HTR-8/SVneo (cell line): ENCODE measurements at regions not wholly inside any gene's neighbourhood (a gene's known extent, or its start where the extent isn't known, plus 50 kb on each side); places are given as distances from the start of the nearest gene placed in this dataset.
"Not testable (repeated sequence)": the region's sequence is repeated elsewhere in the genome, so short reads cannot be mapped to it uniquely, and the experiment has no call there.

ENCODE experiments used
- DNase-seq: peaks from one replicate; pipeline ENCODE4 v3.0.0; 2011; ENCODE audit warnings: low spot score, mixed read lengths; ENCODE audit not compliant: insufficient read length
- FAIRE-seq: peaks from 2 replicates; lab custom pipeline; 2011; peaks lifted over from hg19 to GRCh38; lab: Jason Lieb, UNC

DNA sequence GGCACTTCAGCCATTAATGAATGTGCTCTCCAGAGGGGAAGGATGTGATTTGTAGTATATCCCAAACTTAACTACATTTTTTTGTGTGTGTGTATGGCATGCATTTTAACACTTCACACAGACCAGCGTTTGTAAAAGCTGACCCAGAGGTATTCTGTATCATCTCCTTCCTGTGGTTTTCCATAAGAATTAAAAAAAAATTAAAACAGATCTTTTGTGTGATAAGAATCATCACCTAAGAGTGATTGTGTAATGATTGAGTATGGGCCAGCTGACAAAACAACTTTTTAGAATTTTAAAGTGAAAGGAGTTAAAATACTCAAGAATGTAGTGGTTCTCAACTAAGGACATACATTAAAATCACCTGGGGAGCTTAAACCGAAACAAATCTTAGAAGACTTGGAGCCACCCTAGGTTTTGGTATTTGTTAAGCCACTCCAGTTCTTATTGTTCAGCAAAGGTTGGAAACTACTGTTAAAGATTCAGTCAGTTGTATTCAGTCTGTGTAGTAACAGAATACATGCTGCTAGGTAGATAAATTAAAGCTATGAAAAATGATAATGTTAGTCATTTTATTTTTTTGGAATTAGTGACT, 120.1 kb downstream of the HAUS1 start:
- DNase-seq (no peak), FAIRE-seq (no peak)

- FAIRE-seq (no peak), DNase-seq (peak; percentile 8)
Observed at GRCh38 chr18:46226461-46226860, 122.3 kb downstream of the HAUS1 start.

DNA sequence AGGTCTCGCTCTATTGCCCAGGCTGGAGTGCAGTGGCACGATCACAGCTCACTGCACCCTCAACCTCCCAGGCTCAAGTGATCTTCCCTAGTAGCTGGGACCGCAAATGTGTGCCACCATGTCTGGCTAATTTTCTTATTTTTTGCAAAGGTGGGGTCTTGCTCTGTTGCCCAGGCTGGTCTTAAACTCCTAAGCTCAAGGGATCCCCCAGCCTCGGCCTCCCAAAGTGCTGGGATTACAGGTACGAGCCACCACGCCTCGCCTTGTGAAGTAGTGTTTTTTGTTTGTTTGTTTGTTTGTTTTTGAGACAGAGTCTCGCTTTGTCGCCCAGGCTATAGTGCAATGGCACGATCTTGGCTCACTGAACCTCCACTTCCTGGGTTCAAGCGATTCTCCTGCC, 125.5 kb downstream of the HAUS1 start:
- not testable (repeated sequence) for DNase-seq, FAIRE-seq

DNA sequence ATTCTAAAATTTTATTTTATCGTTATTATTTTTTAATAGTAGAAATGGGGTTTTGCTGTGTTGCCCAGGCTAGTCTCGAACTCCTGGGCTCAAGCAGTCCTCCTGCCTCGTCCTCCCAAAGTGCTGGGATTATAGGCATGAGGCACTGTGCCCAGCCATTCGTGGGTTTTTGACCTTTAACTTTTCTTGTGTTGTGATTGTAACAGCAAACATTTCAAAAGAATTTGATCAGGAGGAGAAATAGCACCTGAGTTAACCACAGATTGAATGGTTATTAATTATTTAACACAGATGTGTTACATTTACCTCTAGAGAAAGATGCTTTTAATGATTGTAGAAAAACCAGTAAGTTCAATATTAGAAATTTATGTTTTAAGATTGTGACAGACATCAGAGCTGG, 132.0 kb downstream of the HAUS1 start:
- FAIRE-seq (no peak), DNase-seq (no peak)

GRCh38 chr18:46237891-46238290, 133.7 kb downstream of the HAUS1 start:
- DNase-seq (no peak), FAIRE-seq (no peak)

DNA sequence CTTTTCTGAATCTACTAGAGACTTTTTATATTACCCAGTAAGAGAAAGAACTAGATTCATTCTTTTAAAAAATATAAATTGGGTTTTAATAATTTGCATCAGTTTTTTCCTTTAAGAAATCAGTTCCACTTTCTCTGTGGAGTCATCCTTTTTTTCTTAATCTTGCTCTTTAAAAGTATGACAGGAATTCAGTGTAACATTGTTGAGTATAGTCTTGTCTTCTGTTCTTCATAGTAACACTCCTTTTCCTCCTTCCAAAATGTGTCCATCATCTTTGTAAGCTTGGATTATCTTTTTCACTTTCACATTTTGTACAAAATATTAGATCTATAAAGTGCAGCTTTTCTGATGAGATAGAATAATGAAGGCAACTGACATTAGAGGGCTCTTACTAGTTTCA, 135.4 kb downstream of the HAUS1 start:
- FAIRE-seq, result no peak
- DNase-seq, result no peak

DNA sequence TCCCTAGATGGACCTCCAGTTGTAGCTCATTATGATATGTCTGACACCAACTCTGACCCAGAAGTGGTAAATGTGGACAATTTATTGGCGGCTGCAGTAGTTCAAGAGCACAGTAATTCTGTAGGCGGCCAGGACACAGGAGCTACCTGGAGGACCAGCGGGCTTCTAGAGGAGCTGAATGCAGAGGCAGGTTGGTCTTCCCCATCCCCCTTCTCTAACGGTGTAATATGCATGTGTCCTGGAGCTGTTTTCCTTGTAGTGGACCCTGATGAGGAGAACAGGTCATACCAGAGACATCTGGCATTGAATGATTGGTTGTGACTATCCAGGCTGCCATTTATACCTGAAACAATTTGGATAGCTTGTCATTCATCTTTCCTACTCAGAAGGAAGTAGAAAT, 135.8 kb downstream of the HAUS1 start:
- no peak for FAIRE-seq
- no peak for DNase-seq

DNA sequence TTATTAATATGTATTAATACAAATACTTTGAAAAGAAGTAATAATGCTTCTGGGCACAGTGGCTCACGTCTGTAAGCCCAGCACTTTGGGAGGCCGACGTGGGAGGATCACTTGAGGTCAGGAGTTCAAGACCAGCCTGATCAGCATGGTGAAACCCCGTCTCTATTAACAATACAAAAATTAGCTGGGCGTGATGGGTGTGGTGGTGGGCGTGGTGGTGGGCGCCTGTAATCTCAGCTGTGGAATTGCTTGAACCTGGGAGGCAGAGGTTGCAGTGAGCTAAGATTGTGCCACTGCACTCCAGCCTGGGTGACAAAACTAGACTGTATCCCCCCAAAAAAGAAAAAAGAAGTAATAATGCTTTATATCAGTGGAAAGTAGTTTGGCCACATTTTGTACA, 137.2 kb downstream of the HAUS1 start:
- FAIRE-seq, DNase-seq: not testable (repeated sequence)

DNA sequence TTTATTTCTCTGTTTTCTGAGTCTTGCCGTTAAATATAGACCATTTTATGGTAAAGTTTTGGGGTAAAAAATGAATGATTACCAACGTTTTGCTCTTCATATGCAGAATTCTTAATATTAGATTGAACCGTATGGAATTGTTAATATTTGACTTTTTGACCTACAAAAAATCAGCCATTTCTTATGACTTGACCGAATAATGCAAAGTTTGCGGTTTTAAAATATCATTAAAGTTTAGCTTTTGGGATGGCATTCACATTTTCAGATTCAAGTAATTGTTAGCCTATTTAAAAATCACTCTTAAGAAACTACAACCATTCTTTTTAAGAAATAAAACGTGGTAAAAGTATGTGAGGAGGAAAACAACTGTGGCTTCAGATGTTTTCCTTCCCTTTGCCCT, 138.0 kb downstream of the HAUS1 start:
- FAIRE-seq, result no peak
- DNase-seq, result no peak

- FAIRE-seq (no peak), DNase-seq (no peak)
Observed at GRCh38 chr18:46243095-46243494, 138.9 kb downstream of the HAUS1 start.

DNA sequence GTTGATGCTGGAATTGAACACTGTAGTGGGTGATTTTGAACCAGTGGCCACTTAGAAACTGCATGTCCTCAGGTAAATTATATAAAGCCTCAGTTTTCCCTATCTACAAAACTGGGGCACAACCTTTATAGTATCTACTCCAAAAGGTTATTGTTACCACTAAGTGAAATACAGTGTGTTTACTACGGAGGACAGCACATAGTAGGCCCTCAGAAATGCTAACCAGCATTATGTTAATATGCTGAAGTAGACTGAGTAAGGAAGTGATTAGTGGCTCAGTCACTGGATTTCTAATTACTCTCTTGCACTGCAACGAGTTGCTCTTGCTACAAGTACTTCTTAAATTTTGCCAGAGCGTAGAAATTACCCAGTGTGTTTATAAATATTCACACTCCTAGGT, 139.5 kb downstream of the HAUS1 start:
- DNase-seq, result no peak
- no peak for FAIRE-seq

- no peak for DNase-seq
- FAIRE-seq, result no peak
Observed at GRCh38 chr18:46246101-46246500, 141.9 kb downstream of the HAUS1 start.

GRCh38 chr18:46247942-46248341, 143.8 kb downstream of the HAUS1 start:
- DNase-seq (no peak), FAIRE-seq (no peak)

GRCh38 chr18:46250084-46250811, 146.1 kb downstream of the HAUS1 start:
- FAIRE-seq (peak; percentile 38), DNase-seq (peak; percentile 48)

GRCh38 chr18:46250812-46251173, 146.6 kb downstream of the HAUS1 start:
- DNase-seq (no peak), FAIRE-seq (no peak)

GRCh38 chr18:46252759-46253158, 148.6 kb downstream of the HAUS1 start:
- no peak for FAIRE-seq
- no peak for DNase-seq

DNA sequence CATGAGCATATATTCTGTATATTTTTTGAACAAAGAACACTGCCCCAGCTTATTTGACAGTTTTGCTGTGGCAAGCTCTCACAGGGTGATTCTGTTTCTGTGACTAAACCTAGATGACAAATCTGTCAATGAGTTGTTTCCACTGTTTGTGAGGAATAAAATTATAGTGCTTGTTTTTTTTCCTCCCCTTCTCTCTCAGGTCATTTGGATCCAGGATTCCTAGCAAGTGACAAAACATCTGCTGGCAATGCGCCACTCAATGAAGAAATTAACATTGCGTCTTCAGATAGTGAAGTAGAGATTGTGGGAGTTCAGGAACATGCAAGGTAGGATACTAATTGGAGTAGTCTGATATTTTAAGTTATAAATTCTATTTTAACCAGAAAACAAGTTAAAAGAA, 149.3 kb downstream of the HAUS1 start:
- no peak for FAIRE-seq
- DNase-seq, result peak; percentile 21

GRCh38 chr18:46256078-46256477, 151.9 kb downstream of the HAUS1 start:
- no peak for FAIRE-seq
- no peak for DNase-seq

DNA sequence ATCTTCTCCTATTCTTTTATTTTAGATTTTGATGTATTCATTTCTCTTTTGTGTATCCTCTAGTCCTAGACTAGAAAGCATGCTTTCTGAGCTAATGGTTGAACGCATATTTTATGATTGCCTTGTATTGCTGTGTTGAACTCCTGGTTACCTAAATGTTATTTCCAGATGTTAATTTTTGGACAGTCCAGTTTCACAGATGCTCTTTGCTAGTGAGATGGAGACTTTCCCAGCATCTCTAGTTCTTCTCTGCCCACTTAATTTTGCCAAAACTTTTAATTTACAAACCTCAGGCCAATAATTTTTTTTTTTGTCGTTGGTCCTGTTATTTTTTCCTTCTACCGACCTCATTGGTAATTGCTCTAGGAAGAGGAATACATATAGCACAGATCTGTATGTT, 153.2 kb downstream of the HAUS1 start:
- no peak for FAIRE-seq
- DNase-seq, result no peak

DNA sequence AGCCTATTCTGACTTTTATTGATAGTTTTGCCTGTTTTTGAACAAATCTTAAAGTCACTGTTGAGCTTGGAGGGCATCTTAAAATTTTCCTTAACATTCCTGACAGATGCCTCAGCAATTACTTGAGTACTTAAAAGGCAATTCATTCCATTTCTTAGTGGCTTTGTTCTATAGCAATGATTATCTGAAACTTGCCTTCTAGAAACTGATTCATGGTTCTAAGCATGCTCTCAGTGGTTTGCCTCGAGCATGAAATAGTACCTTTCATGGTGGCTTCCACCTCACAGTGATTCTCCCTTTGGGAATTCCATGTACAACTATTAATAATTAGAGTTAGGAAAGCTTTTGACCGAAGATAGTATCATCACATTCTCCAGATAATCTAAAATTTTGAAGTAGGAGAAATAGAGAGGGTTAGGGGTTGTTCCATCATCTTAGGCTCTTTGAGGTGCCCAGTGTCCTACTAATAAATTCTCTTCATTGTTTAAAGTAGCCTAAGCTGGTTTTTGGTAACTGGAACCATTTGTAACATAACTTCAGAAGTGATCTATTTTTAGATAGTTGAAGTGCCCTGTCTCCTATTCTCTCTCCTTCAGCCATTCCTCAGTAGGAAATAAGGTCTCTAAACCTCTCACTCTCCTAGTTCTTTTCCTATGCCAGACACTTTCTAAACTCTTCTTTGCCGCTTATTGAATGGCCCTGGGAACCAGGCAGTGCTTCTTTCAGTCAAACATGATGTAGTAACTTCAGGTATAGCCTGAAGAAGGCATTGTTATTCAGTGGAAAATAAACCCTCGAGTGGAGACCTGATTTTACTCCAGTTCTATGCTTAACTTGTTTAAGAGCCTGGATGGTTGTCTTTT, 156.1 kb downstream of the HAUS1 start:
- no peak for FAIRE-seq

DNA sequence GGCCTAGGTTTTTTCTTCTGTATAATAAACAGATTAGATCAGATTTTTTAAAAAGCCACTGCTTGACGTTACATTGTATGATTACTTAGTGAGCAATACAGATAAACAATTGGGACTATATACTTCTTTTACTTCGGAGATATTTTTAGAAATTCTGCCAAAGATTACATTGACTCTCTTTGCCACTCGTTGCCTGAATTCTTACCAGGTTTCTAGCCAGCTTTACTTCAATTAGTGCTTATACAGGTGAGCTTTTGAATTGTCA, 156.6 kb downstream of the HAUS1 start:
- no peak for DNase-seq
- FAIRE-seq, result no peak

More for the DNA sequence above, 156.1 kb downstream of the HAUS1 start:
- no peak for DNase-seq
